Right lobe of liver (tissue), 4 donors: ENCODE measurements at regions not wholly inside any gene's neighbourhood (a gene's known extent, or its start where the extent isn't known, plus 50 kb on each side); places are given as distances from the start of the nearest gene placed in this dataset.

Experiments used
- CTCF ChIP-seq, 4 donors: fragments of 200-600 bp in 3 of 4; fragments of 450-650 bp in 1 of 4; IDR thresholded peaks; one replicate each; pipeline versions ENCODE4 v1.5.1 to v1.8.0; 2016 to 2022; ENCODE audit warnings: antibody characterized with exemption in 4 of 4, mild to moderate bottlenecking in 2 of 4
- POLR2A ChIP-seq: fragments of 450-650 bp; IDR thresholded peaks from one replicate; pipeline ENCODE4 v1.6.1; 2017; ENCODE audit warnings: antibody characterized with exemption, mild to moderate bottlenecking
- donor health status: DM: no; HTN: no; CAD: no.
- donor health status: DM: no; HTN: no; CAD: no.
- donor health status: DM: no; HTN: yes; CAD: no.

- TF ChIP-seq CTCF (IDR thresholded peaks at IDR 0.05), result no peak
- TF ChIP-seq POLR2A, result no peak
Observed at GRCh38 chr9:34863426-34863825, 94.7 kb upstream of the PHF24 start.
